ENCODE measurements at regions not wholly inside any gene's neighbourhood (a gene's known extent, or its start where the extent isn't known, plus 50 kb on each side); places are given as distances from the start of the nearest gene placed in this dataset.
A peak's percentile ranks its signal among the peaks of the same experiment; 100 is the strongest.

GRCh38 chr12:107519906-107520859 is 165.4 kb upstream of the PWP1 start:
- H3K9me3 ChIP-seq (ENCODE audit: low read depth, low read length) = no peaks in the 10 kb centered on the region
- H3K36me3 ChIP-seq (ENCODE audit: insufficient read depth, low read length) = no peaks in the 10 kb centered on the region
- peaks cover 8% of the 10 kb centered on the region for H3K4me1 ChIP-seq (ENCODE audit: insufficient read depth, low read length)
- H3K79me2 ChIP-seq (ENCODE audit: insufficient read depth, low read length) = no peaks in the 10 kb centered on the region
- no peak overlapping the region for H3K4me2 ChIP-seq (ENCODE audit: insufficient read depth, low read length)
- DNase-seq (ENCODE audit: insufficient read length, low spot score, missing footprints) = no peak
- H2AFZ ChIP-seq (ENCODE audit: low read length) = peak overlapping the region; percentile 23
- no peak overlapping the region for H3K4me3 ChIP-seq (ENCODE audit: insufficient read depth, low read length)
- no peaks in the 10 kb centered on the region for H3K27me3 ChIP-seq (ENCODE audit: insufficient read depth, low read length)
- H4K20me1 ChIP-seq (ENCODE audit: insufficient read depth, low read length) = no peaks in the 10 kb centered on the region
- TF ChIP-seq CTCF (IDR thresholded peaks at IDR 0.05; ENCODE audit: extremely low read depth, low read depth, low read length) = no peak
- H3K27ac ChIP-seq (ENCODE audit: low read depth, low read length) = no peak overlapping the region

GRCh38 chr12:107521826-107522355 is 163.7 kb upstream of the PWP1 start:
- H3K4me1 ChIP-seq (ENCODE audit: insufficient read depth, low read length) = no peaks in the 10 kb centered on the region

DNA sequence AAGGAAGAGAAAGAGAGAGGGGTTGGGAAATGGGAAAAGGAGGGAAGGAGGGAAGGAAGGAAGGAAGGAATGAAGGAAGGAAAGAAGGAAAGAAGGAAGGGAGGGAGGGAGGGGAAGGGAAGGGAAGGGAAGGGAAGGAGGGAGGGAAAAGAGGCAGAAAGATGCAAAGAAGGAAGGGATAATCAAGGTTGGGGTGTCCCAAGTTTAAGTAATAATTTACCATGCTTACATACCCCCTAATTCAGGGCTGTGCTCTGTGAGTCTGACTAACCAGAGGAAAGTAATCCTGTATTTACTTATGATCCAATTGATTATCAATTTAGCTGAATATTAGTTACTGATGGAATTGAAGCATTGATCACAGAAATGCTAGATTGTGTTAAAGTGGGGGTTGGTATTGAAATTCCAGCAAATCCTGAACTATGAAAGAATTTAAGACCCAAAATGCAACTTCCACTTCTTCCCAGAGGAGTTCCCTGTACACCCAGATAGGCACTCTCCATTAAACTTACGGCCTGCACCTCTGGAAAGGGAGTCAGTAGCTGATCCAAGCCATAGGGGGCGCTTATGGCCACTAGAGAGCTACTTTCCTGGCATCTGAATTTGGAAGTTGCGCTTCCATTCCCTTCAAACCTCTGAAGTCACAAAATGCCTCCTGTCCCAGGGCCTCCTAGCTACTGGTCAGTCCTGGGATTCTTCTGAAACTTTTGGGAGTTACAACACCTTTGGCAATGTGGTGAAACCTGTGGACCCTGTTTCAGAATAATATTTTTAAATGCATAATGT is 162.7 kb upstream of the PWP1 start:
- Histone ChIP-seq H2AFZ (ENCODE audit: low read length) (no peak overlapping the region), H3K4me2 (ENCODE audit: insufficient read depth, low read length) (no peak overlapping the region), H3K27me3 (ENCODE audit: insufficient read depth, low read length) (no peaks in the 10 kb centered on the region), H3K4me3 (ENCODE audit: insufficient read depth, low read length) (no peak overlapping the region), H4K20me1 (ENCODE audit: insufficient read depth, low read length) (no peaks in the 10 kb centered on the region), H3K9me3 (ENCODE audit: low read depth, low read length) (no peaks in the 10 kb centered on the region), H3K79me2 (ENCODE audit: insufficient read depth, low read length) (no peaks in the 10 kb centered on the region), H3K4me1 (ENCODE audit: insufficient read depth, low read length) (no peaks in the 10 kb centered on the region), H3K36me3 (ENCODE audit: insufficient read depth, low read length) (no peaks in the 10 kb centered on the region), H3K27ac (ENCODE audit: low read depth, low read length) (no peak overlapping the region)
- TF ChIP-seq CTCF (IDR thresholded peaks at IDR 0.05; ENCODE audit: extremely low read depth, low read depth, low read length) = peak; percentile 33
- no peak for DNase-seq (ENCODE audit: insufficient read length, low spot score, missing footprints)

More at GRCh38 chr12:107521826-107522355, 163.7 kb upstream of the PWP1 start:
- TF ChIP-seq CTCF (IDR thresholded peaks at IDR 0.05; ENCODE audit: extremely low read depth, low read depth, low read length) = no peak
- H3K4me2 ChIP-seq (ENCODE audit: insufficient read depth, low read length) = no peak overlapping the region
- H3K4me3 ChIP-seq (ENCODE audit: insufficient read depth, low read length) = no peak overlapping the region
- DNase-seq (ENCODE audit: insufficient read length, low spot score, missing footprints) = no peak
- no peak overlapping the region for H2AFZ ChIP-seq (ENCODE audit: low read length)
- H3K27me3 ChIP-seq (ENCODE audit: insufficient read depth, low read length) = no peaks in the 10 kb centered on the region
- H3K36me3 ChIP-seq (ENCODE audit: insufficient read depth, low read length) = no peaks in the 10 kb centered on the region
- no peak overlapping the region for H3K27ac ChIP-seq (ENCODE audit: low read depth, low read length)
- H3K79me2 ChIP-seq (ENCODE audit: insufficient read depth, low read length) = no peaks in the 10 kb centered on the region
- no peaks in the 10 kb centered on the region for H3K9me3 ChIP-seq (ENCODE audit: low read depth, low read length)
- no peaks in the 10 kb centered on the region for H4K20me1 ChIP-seq (ENCODE audit: insufficient read depth, low read length)
